ENCODE measurements at regions not wholly inside any gene's neighbourhood (a gene's known extent, or its start where the extent isn't known, plus 50 kb on each side); places are given as distances from the start of the nearest gene placed in this dataset.

- TF ChIP-seq CTCF (IDR thresholded peaks at IDR 0.05) (no peak), POLR2A (IDR thresholded peaks at IDR 0.05) (no peak), POLR2AphosphoS5 (IDR thresholded peaks at IDR 0.05) (no peak), EP300 (IDR thresholded peaks at IDR 0.05; ENCODE audit: low read depth) (no peak)
Observed at GRCh38 chr5:6181147-6181729, 197.1 kb downstream of the MED10 start.

Measured in transverse colon (tissue), 4 donors.